Breast epithelium (tissue), 4 donors: ENCODE measurements at regions not wholly inside any gene's neighbourhood (a gene's known extent, or its start where the extent isn't known, plus 50 kb on each side); places are given as distances from the start of the nearest gene placed in this dataset.
"Not testable (repeated sequence)": the region's sequence is repeated elsewhere in the genome, so short reads cannot be mapped to it uniquely, and the experiment has no call there.

Experiments used
- DNase-seq, 2 donors: peaks; one replicate each; pipeline ENCODE4 v3.0.0-alpha.2; 2019; ENCODE audit warnings: low spot score in 2 of 2
- H3K27ac ChIP-seq, 2 donors: fragments of 200-600 bp; sonication (generic) in 1 of 2; one replicate each; pipeline ENCODE4 v1.5.1; 2016 to 2019; ENCODE audit warnings: mild to moderate bottlenecking in 1 of 2
- H3K27me3 ChIP-seq, 2 donors: fragments of 200-600 bp; sonication (generic) in 1 of 2; one replicate each; pipeline versions ENCODE4 v1.5.1 to v1.6.0; 2017 to 2019; ENCODE audit warnings: control low read depth in 1 of 2, mild to moderate bottlenecking in 1 of 2
- H3K36me3 ChIP-seq: fragments of 200-600 bp; one replicate; pipeline ENCODE4 v1.5.1; 2019
- H3K4me1 ChIP-seq, 2 donors: fragments of 200-600 bp; sonication (generic); one replicate each; pipeline ENCODE4 v1.5.1; 2016 to 2019; ENCODE audit warnings: control low read depth in 1 of 2
- H3K4me3 ChIP-seq, 3 donors: fragments of 200-600 bp; sonication (generic); 1 replicate in 2 of 3; 2 replicates in 1 of 3; pipeline ENCODE4 v1.5.1; 2016 to 2019; ENCODE audit warnings: mild to moderate bottlenecking in 3 of 3, moderate library complexity in 2 of 3
- H3K9me3 ChIP-seq, 2 donors: fragments of 200-600 bp; sonication (generic) in 1 of 2; one replicate each; pipeline ENCODE4 v1.5.1; 2016 to 2019; ENCODE audit warnings: control low read depth in 1 of 2
- CTCF ChIP-seq, 3 donors: fragments of 450-650 bp; IDR thresholded peaks; one replicate each; pipeline ENCODE4 v1.5.1; 2016 to 2017; ENCODE audit warnings: antibody characterized with exemption in 3 of 3, mild to moderate bottlenecking in 3 of 3, moderate library complexity in 3 of 3
- POLR2A ChIP-seq: fragments of 450-650 bp; IDR thresholded peaks from one replicate; pipeline ENCODE4 v1.6.1; 2016; ENCODE audit warnings: antibody characterized with exemption, mild to moderate bottlenecking, moderate library complexity
- POLR2AphosphoS5 ChIP-seq, 3 donors: sonication (generic); formaldehyde crosslinking; IDR thresholded peaks; one replicate each; pipeline ENCODE4 v1.6.1; 2017; ENCODE audit warnings: antibody characterized with exemption in 3 of 3
- intact Hi-C: fragments of 100-400 bp; cut with DNase I; formaldehyde crosslinking; loops from one replicate; pipeline ENCODE4 v1.15.1; 2023; ENCODE audit warnings: low total_unique reads

- H3K27me3 ChIP-seq, result no peaks in the 10 kb centered on the region
- H3K36me3 ChIP-seq, result no peaks in the 10 kb centered on the region
- H3K27ac ChIP-seq, result peak overlapping the region; percentile 58 to 74
- intact Hi-C loops, result no loop called here
- peak in 1 of 3 donors; percentile 50 for TF ChIP-seq POLR2AphosphoS5 (IDR thresholded peaks at IDR 0.05)
- no peak for TF ChIP-seq CTCF (IDR thresholded peaks at IDR 0.05)
- H3K4me1 ChIP-seq, result no peaks in the 10 kb centered on the region
- H3K4me3 ChIP-seq, result peak overlapping the region in 1 of 3 donors; percentile 17
- no peaks in the 10 kb centered on the region for H3K9me3 ChIP-seq
- DNase-seq, result peak in 1 of 2 donors; percentile 69
Observed at GRCh38 chr1:8154621-8155052, 128.5 kb upstream of the ERRFI1 start.

- intact Hi-C loops, result no loop called here
Observed at GRCh38 chr1:8153961-8154360, 127.9 kb upstream of the ERRFI1 start.

GRCh38 chr1:8152731-8153702 is 126.9 kb upstream of the ERRFI1 start:
- Histone ChIP-seq H3K9me3 (no peaks in the 10 kb centered on the region), H3K27ac (peak overlapping the region; percentile 48 to 74), H3K4me1 (no peaks in the 10 kb centered on the region), H3K36me3 (no peaks in the 10 kb centered on the region), H3K27me3 (no peaks in the 10 kb centered on the region), H3K4me3 (no peak overlapping the region)
- intact Hi-C loops, result no loop called here
- TF ChIP-seq POLR2AphosphoS5 (IDR thresholded peaks at IDR 0.05) (peak in 1 of 3 donors; percentile 31), CTCF (IDR thresholded peaks at IDR 0.05) (no peak)
- DNase-seq, result no peak

More at GRCh38 chr1:8153961-8154360, 127.9 kb upstream of the ERRFI1 start:
- Histone ChIP-seq H3K27ac (peak overlapping the region; percentile 48 to 74), H3K27me3 (no peaks in the 10 kb centered on the region), H3K4me1 (no peaks in the 10 kb centered on the region), H3K36me3 (no peaks in the 10 kb centered on the region), H3K4me3 (no peak overlapping the region), H3K9me3 (no peaks in the 10 kb centered on the region)
- TF ChIP-seq POLR2AphosphoS5 (IDR thresholded peaks at IDR 0.05) (no peak), CTCF (IDR thresholded peaks at IDR 0.05) (no peak), POLR2A (no peak)
- no peak for DNase-seq

- TF ChIP-seq POLR2AphosphoS5 (IDR thresholded peaks at IDR 0.05) (no peak), POLR2A (no peak), CTCF (IDR thresholded peaks at IDR 0.05) (no peak)
- no peak for DNase-seq
- H3K9me3 ChIP-seq, result no peaks in the 10 kb centered on the region
- no peaks in the 10 kb centered on the region for H3K27me3 ChIP-seq
- intact Hi-C loops, result no loop called here
- no peaks in the 10 kb centered on the region for H3K4me1 ChIP-seq
- H3K27ac ChIP-seq, result peak overlapping the region; percentile 74
- no peaks in the 10 kb centered on the region for H3K36me3 ChIP-seq
- no peak overlapping the region for H3K4me3 ChIP-seq
Observed at GRCh38 chr1:8151647-8152046, 125.5 kb upstream of the ERRFI1 start.

- H3K4me1 ChIP-seq, H3K9me3 ChIP-seq, H3K36me3 ChIP-seq, intact Hi-C loops, H3K27me3 ChIP-seq, H3K27ac ChIP-seq, DNase-seq, H3K4me3 ChIP-seq: not testable (repeated sequence)
Observed at GRCh38 chr1:8149756-8150155, 123.6 kb upstream of the ERRFI1 start.
